Adrenal gland (tissue), 9 donors: ENCODE measurements at regions not wholly inside any gene's neighbourhood (a gene's known extent, or its start where the extent isn't known, plus 50 kb on each side); places are given as distances from the start of the nearest gene placed in this dataset.

Source experiments
- DNase-seq, 7 donors: peaks; one replicate each; pipeline ENCODE4 v3.0.0-alpha.2; 2019 to 2020
- H3K27ac ChIP-seq, 5 donors: fragments of 200-600 bp; sonication (generic) in 4 of 5; 1 replicate in 3 of 5; 2 replicates in 2 of 5; pipeline versions ENCODE4 v1.5.1 to v1.8.0; 2016 to 2020; ENCODE audit warnings: mild to moderate bottlenecking in 1 of 5
- H3K27me3 ChIP-seq: fragments of 200-600 bp; 2 replicates; pipeline ENCODE4 v1.8.0; 2021
- H3K36me3 ChIP-seq, 2 donors: fragments of 200-600 bp; replicated peaks in 1 of 2; 1 replicate in 1 of 2; 2 replicates in 1 of 2; pipeline versions ENCODE4 v1.5.1 to v1.8.0; 2018 to 2022
- H3K4me1 ChIP-seq, 2 donors: fragments of 200-600 bp; replicated peaks in 1 of 2; 1 replicate in 1 of 2; 2 replicates in 1 of 2; pipeline versions ENCODE4 v1.5.1 to v1.8.0; 2018 to 2021
- H3K4me3 ChIP-seq, 4 donors: fragments of 200-600 bp; sonication (generic) in 3 of 4; one replicate each; pipeline ENCODE4 v1.5.1; 2016 to 2018
- H3K9me3 ChIP-seq, 3 donors: fragments of 200-600 bp; sonication (generic) in 1 of 3; replicated peaks in 1 of 3; 1 replicate in 2 of 3; 2 replicates in 1 of 3; pipeline versions ENCODE4 v1.5.1 to v1.8.0; 2016 to 2021
- CTCF ChIP-seq, 6 experiments: fragments of 450-650 bp in 4 of 6; fragments of 200-600 bp in 2 of 6; sonication (generic) in 1 of 6; IDR thresholded peaks; 1 replicate in 5 of 6; 2 replicates in 1 of 6; pipeline versions ENCODE4 v1.5.1 to v1.8.0; 2016 to 2021; ENCODE audit warnings: antibody characterized with exemption in 6 of 6, mild to moderate bottlenecking in 2 of 6, moderate library complexity in 1 of 6
- POLR2A ChIP-seq, 2 donors: fragments of 450-650 bp; IDR thresholded peaks; one replicate each; pipeline ENCODE4 v1.6.1; 2017; ENCODE audit warnings: antibody characterized with exemption in 2 of 2, mild to moderate bottlenecking in 2 of 2, moderate library complexity in 1 of 2
- WGBS, 4 donors: extraction: QIAGEN DNeasy Blood & Tissue Kit in 2 of 4; methylation state at CpG; one replicate each; pipeline versions ENCODE4 v1.1.5 to v1.1.7; 2013 to 2017; 5-methylcytosine and 5-hydroxymethylcytosine counted together
- intact Hi-C, 2 donors: fragments of 100-400 bp; cut with DNase I; formaldehyde crosslinking; loops; one replicate each; pipeline versions ENCODE4 v1.14.1 to v1.15.0; 2022 to 2023
- donor health status: healthy with polysubstance abuse.
- donor health status: Bipolar disorder and iron deficiency.
- donor health status: DM: yes; HTN: yes; CAD: no.
- donor health status: DM: no; HTN: no; CAD: no.
- donor health status: DM: no; HTN: no; CAD: no.

- no peak for DNase-seq
- Histone ChIP-seq H3K36me3 (no peaks in the 10 kb centered on the region), H3K4me3 (no peak overlapping the region), H3K27ac (no peak overlapping the region), H3K27me3 (no peaks in the 10 kb centered on the region), H3K9me3 (no peaks in the 10 kb centered on the region), H3K4me1 (no peaks in the 10 kb centered on the region)
- TF ChIP-seq POLR2A (IDR thresholded peaks at IDR 0.05) (no peak), CTCF (IDR thresholded peaks at IDR 0.05) (no peak)
- intact Hi-C loops = loop anchor here in 1 of 2 donors (10.0 kb wide), 1 partner anchor 1202 kb away; no protein-coding TSS in a partner anchor
- WGBS, 4 donors = 79 to 97% (median 87%) methylated on average over 1 of the region's 1 CpG
Observed at GRCh38 chr10:2676455-2676854, 390.9 kb upstream of the PFKP start.

GRCh38 chr10:2674451-2674850 is 392.9 kb upstream of the PFKP start:
- no peak for DNase-seq
- Histone ChIP-seq H3K27me3 (no peaks in the 10 kb centered on the region), H3K4me1 (no peaks in the 10 kb centered on the region), H3K4me3 (no peak overlapping the region), H3K27ac (no peak overlapping the region), H3K9me3 (no peaks in the 10 kb centered on the region), H3K36me3 (no peaks in the 10 kb centered on the region)
- TF ChIP-seq POLR2A (IDR thresholded peaks at IDR 0.05) = no peak
- intact Hi-C loops = loop anchor here in 1 of 2 donors (10.0 kb wide), 1 partner anchor 1200 kb away; no protein-coding TSS in a partner anchor

GRCh38 chr10:2670864-2671263 is 396.5 kb upstream of the PFKP start:
- no peaks in the 10 kb centered on the region for H3K27me3 ChIP-seq
- no peak overlapping the region for H3K27ac ChIP-seq
- intact Hi-C loops = loop anchor here in 1 of 2 donors (10.0 kb wide), 1 partner anchor 1196 kb away; no protein-coding TSS in a partner anchor
- H3K9me3 ChIP-seq = no peaks in the 10 kb centered on the region
- DNase-seq = no peak
- 69 to 83% (median 76%) methylated on average over 7 of the region's 7 CpGs for WGBS, 4 donors
- H3K4me1 ChIP-seq = no peaks in the 10 kb centered on the region
- H3K4me3 ChIP-seq = no peak overlapping the region
- TF ChIP-seq POLR2A (IDR thresholded peaks at IDR 0.05) (no peak), CTCF (IDR thresholded peaks at IDR 0.05) (no peak)
- H3K36me3 ChIP-seq = no peaks in the 10 kb centered on the region

GRCh38 chr10:2665772-2666171 is 401.6 kb upstream of the PFKP start:
- Histone ChIP-seq H3K9me3 (no peaks in the 10 kb centered on the region), H3K27me3 (no peaks in the 10 kb centered on the region), H3K27ac (no peak overlapping the region), H3K36me3 (no peaks in the 10 kb centered on the region), H3K4me1 (no peaks in the 10 kb centered on the region), H3K4me3 (no peak overlapping the region)
- no peak for DNase-seq
- intact Hi-C loops = no loop called here
- TF ChIP-seq CTCF (IDR thresholded peaks at IDR 0.05) = no peak
- TF ChIP-seq POLR2A (IDR thresholded peaks at IDR 0.05) = no peak

- H3K4me3 ChIP-seq = no peak overlapping the region
- no peak overlapping the region for H3K27ac ChIP-seq
- H3K36me3 ChIP-seq = no peaks in the 10 kb centered on the region
- no peaks in the 10 kb centered on the region for H3K27me3 ChIP-seq
- DNase-seq = no peak
- TF ChIP-seq CTCF (IDR thresholded peaks at IDR 0.05) (no peak), POLR2A (IDR thresholded peaks at IDR 0.05) (no peak)
- intact Hi-C loops = no loop called here
- no peaks in the 10 kb centered on the region for H3K9me3 ChIP-seq
- WGBS, 4 donors = 56 to 71% (median 66%) methylated on average over 9 to 10 of the region's 10 CpGs
- H3K4me1 ChIP-seq = no peaks in the 10 kb centered on the region
Observed at GRCh38 chr10:2660276-2660675, 407.1 kb upstream of the PFKP start.
